ENCODE measurements at regions not wholly inside any gene's neighbourhood (a gene's known extent, or its start where the extent isn't known, plus 50 kb on each side); places are given as distances from the start of the nearest gene placed in this dataset.

DNA sequence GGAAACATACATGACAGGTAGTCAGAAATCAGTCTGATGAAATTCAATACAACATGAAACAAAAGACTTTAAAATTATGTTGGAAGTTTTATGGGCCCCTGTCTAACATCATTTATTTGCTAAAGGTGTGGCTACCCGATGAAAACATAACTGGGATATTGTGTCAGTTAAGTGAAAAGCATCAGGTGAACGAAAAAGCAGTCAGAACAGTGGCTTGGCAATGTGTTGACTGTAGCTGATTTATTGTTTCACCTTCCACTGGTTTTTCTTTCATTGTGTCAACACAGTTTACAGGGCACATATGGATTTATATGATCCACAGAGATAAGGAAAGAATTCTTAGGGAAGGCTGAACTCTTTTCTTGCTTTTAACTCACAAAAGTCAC, 429.6 kb upstream of the ZNF608 start:
- DNase-seq (ENCODE audit: low spot score), result no peak

- no peak for DNase-seq (ENCODE audit: low spot score)
Measured at GRCh38 chr5:125177340-125177739, 430.9 kb upstream of the ZNF608 start.

DNA sequence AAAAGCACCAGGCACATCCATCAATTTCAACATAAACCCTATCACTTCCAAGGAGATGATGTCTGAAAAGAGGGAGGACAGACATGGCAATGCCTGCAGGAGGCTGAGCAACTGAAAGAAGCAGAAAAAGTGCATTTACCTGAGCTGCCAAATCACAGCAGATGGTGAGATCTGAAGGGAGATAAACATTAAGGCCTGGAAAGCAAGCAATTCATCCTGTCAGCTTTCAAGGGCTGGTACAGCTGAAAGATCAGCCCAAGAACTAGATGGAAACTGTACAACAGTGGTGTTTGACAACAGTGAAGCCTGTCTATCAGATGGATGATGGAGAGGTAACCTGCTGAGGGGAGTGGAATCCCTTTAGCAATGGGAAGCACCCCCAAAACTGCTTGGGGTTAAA, 433.2 kb upstream of the ZNF608 start:
- no peak for DNase-seq (ENCODE audit: low spot score)

GRCh38 chr5:125180231-125180829, 433.9 kb upstream of the ZNF608 start:
- DNase-seq (ENCODE audit: low spot score), result no peak

GRCh38 chr5:125181159-125181558, 434.7 kb upstream of the ZNF608 start:
- no peak for DNase-seq (ENCODE audit: low spot score)

- DNase-seq (ENCODE audit: low spot score), result no peak
Measured at GRCh38 chr5:125181955-125182354, 435.5 kb upstream of the ZNF608 start.

GRCh38 chr5:125185740-125186139, 439.3 kb upstream of the ZNF608 start:
- no peak for DNase-seq (ENCODE audit: low spot score)

GRCh38 chr5:125186911-125187375, 440.5 kb upstream of the ZNF608 start:
- no peak for DNase-seq (ENCODE audit: low spot score)

- DNase-seq (ENCODE audit: low spot score), result no peak
Measured at GRCh38 chr5:125189531-125189941, 443.1 kb upstream of the ZNF608 start.

DNA sequence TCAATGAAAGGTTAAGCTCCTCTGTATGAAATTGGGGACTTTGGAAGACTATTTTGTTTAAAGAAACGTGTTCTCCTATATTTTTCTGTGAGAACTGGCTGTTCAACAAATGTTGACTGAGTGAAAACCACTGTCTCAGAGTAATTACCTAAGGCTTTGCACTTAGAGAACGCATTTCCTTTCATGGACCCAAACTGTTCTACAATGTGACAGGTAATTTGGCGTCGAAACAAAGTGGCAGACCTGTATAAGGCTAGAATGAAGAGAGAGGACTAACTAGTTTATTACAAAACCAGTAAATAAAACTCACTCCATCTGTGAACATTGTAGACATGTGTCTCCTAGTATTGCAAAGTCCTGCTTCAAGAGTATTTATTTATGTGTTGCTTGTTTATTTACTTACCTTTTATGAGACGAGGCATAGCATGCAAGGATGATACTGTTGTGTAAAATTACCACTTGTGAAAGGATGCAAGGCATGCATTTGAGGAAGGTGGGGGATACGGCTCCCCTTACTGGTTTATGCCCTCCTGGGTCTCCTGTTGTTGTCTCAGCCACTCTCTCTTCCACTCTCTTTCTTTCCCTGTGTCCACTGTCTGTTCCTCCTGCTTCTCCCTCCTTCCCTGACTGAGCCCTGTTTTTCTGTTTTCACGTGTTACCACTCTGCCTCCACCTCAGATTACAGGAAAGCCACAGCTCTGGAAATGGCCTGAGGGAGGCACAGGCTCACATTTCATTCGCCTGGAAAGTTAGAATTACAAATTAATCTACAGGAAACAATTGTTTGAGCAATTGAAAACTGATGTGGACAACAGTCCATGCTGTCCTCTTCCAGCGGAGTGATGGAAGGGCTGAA, 444.0 kb upstream of the ZNF608 start:
- no peak for DNase-seq (ENCODE audit: low spot score)

GRCh38 chr5:125194883-125195282, 448.4 kb upstream of the ZNF608 start:
- no peak for DNase-seq (ENCODE audit: low spot score)

DNA sequence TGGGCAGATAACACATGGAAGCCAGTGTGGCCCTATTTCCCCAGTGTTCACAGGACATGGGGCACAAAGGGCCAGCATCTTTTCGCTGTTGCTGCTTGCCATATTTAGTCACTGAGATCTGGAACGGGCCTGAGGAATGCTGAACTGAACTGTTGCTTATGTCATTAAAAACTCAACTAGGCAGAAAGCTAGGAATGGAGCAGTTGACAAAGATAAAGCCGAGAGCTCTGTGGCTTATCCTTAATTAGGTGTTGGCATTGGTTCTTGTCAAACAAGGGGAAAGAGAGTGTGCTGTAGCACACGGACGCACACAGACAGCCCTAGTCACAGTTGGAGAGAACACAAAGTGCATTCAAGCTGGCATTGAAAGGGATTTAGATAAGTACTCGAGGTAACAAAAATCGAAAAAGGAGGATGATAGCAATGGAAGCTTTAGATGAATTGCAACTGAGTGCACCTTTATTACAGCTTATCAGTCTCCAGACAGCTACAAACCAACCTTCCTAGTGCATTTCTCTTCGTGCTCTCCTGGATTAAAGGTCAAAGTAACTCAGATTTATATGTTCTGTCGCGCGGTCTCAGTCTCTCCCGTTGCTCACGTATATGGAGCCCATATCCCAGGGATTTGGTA, 450.2 kb upstream of the ZNF608 start:
- no peak for DNase-seq (ENCODE audit: low spot score)

DNA sequence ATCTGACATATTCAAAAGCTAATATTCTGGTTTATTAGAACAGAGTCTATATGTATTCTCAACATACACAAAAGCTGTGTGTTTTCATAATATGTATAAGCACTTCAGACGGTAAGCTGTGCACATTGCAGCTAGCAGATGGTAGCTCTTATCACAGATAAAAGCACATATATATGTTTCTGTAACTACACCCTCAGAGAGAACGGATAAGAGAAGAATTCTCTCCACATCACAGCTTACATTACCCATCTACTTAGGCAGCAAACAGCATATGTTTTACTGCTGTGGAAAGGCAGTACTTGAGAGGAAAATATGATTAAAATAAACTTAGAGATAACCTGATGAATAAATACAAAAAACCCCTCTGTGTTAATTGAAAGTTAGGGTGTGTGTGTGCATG, 450.9 kb upstream of the ZNF608 start:
- DNase-seq (ENCODE audit: low spot score), result no peak

DNA sequence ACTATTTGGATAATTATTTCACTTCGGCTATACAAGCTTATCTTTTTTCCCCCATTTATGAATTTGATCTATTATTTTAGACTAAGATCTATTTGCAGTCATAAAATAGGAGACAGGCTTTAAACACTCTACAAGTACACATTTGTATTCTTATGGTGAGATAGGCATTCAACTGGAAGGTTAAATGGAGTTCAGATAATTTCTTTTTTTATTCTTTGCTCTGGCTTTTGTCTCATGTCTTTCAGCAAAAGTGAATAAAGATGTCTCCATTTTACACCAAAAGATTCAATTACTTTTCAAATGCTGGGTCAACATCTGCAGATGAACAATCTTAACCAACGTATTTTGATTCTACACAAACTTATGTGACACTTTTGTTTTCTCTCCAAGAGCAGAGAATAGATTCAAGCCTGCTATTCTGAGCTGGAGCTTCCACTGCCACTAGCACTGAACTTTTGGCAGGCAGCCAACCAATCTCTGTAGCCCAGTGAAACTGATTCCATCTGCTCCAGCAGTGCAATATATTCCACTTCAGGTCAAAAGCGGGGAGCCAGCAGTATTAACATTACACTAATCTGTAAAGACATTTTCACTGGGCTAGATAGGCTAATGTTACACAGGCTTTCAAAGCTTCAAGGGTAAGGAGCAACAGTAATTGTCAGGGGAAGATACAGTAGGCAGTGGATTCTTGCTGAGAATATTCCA, 452.0 kb upstream of the ZNF608 start:
- DNase-seq (ENCODE audit: low spot score), result peak; percentile 81

GRCh38 chr5:125199373-125199772, 452.9 kb upstream of the ZNF608 start:
- DNase-seq (ENCODE audit: low spot score), result no peak

DNA sequence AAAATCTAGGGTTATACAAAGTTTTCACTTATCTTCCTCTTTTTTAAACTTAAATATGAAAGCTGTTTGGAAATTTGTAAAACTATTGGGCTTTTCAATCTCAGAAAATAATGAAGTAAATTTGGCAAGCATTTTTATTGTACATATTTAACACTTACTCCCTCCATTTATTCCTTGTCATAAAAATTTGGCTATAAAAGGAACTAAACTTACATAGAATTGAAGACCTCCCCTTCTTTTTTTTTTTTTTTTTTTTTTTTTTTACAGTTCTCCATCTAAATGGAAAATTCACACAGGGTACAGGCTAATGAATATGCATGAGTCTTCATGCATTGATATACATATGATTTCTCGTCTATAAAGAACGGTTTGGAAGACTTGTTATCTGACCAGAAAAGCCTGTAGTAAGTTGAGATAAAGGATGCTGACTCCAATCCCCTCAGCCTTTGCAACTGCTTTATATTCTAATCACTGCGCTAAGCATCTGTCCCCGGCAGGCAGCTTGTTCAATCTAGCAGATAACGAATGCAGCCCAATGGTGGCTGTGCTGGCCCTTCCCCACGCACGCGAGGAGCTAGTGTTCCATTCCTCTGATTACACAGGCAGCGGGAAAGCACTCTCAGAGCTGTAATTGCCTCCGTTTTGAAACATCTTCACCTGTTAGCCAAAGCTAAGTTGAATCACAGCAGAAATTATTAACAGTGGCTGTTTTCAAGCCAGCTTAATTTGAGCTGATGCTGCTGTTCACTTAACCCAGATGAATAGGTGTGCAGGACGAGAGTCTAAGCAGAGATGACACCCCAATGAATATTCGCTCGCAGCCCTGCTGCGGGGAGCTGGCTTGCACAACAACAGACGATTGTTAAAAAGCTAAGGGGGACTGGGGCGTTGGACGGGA, 453.8 kb upstream of the ZNF608 start:
- no peak for DNase-seq (ENCODE audit: low spot score)

GRCh38 chr5:125200866-125201373, 454.5 kb upstream of the ZNF608 start:
- DNase-seq (ENCODE audit: low spot score), result no peak

DNA sequence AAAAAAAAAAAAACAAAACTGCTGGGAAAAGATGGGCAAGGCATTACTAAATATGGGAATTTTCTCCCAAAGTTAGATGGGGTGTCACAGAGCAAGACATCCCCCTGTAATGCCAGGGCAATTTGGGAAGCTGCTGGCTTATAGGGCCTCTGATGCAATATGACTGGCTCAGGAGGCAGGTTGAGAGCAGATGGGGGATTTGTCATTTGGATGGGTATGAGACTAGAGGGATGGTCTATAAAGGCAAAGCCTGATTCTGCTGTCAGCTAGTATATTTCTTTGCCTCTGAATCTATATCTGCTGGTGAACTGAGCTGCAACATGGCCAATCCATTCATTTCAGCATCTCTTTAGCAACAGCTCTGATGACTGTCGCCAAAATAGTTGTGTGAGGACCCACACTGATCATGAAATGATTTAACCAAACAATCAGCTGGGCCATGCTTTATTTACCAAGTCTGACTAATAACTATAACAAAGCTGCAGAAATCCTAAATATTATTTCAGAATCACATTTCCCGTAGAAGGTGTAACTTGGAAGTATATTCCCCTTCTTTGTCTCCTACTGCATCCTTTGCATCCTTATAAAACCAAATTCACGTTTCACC, 455.1 kb upstream of the ZNF608 start:
- no peak for DNase-seq (ENCODE audit: low spot score)

- no peak for DNase-seq (ENCODE audit: low spot score)
Measured at GRCh38 chr5:125202353-125202752, 455.9 kb upstream of the ZNF608 start.

GRCh38 chr5:125202871-125203438, 456.5 kb upstream of the ZNF608 start:
- no peak for DNase-seq (ENCODE audit: low spot score)
